Heart right ventricle (tissue), 16 donors: ENCODE measurements at regions not wholly inside any gene's neighbourhood (a gene's known extent, or its start where the extent isn't known, plus 50 kb on each side); places are given as distances from the start of the nearest gene placed in this dataset.

Experiments
- ATAC-seq, 8 donors: fragments of 200-7000 bp; cut with Tn5 transposase; one replicate each; pipeline ENCODE4 v1.9.1; 2020; ENCODE audit warnings: mild to moderate bottlenecking in 8 of 8, moderate library complexity in 8 of 8, moderate number of reproducible peaks in 1 of 8
- DNase-seq, 2 donors: peaks; one replicate each; pipeline ENCODE4 v3.0.0-alpha.2; 2020
- H3K27ac ChIP-seq, 10 donors: fragments of 200-600 bp; sonication (generic) in 2 of 10; one replicate each; pipeline versions ENCODE4 v1.5.0 to v1.8.0; 2020 to 2022; ENCODE audit warnings: mild to moderate bottlenecking in 3 of 10
- H3K27me3 ChIP-seq, 7 donors: fragments of 200-600 bp; one replicate each; pipeline ENCODE4 v1.8.0; 2021 to 2022; ENCODE audit warnings: mild to moderate bottlenecking in 2 of 7
- H3K36me3 ChIP-seq, 9 donors: fragments of 200-600 bp; sonication (generic) in 1 of 9; one replicate each; pipeline versions ENCODE4 v1.5.0 to v1.8.0; 2020 to 2022; ENCODE audit warnings: mild to moderate bottlenecking in 2 of 9
- H3K4me1 ChIP-seq, 9 donors: fragments of 200-600 bp; sonication (generic) in 1 of 9; one replicate each; pipeline versions ENCODE4 v1.5.0 to v1.8.0; 2020 to 2022; ENCODE audit warnings: mild to moderate bottlenecking in 4 of 9
- H3K4me3 ChIP-seq, 10 donors: fragments of 200-600 bp; sonication (generic) in 2 of 10; one replicate each; pipeline versions ENCODE4 v1.5.0 to v1.8.0; 2020 to 2022; ENCODE audit warnings: mild to moderate bottlenecking in 7 of 10, moderate library complexity in 2 of 10
- H3K9me3 ChIP-seq, 11 donors: fragments of 200-600 bp in 10 of 11; sonication (generic) in 2 of 11; one replicate each; pipeline versions ENCODE4 v1.5.0 to v1.8.0; 2013 to 2022; ENCODE audit warnings: mild to moderate bottlenecking in 2 of 11, control low read depth in 1 of 11, moderate library complexity in 1 of 11
- CTCF ChIP-seq, 9 donors: fragments of 200-600 bp; sonication (generic) in 2 of 9; IDR thresholded peaks; one replicate each; pipeline versions ENCODE4 v1.5.0 to v1.8.0; 2021 to 2022; ENCODE audit warnings: antibody characterized with exemption in 9 of 9, mild to moderate bottlenecking in 5 of 9, moderate library complexity in 1 of 9
- WGBS, 2 donors: extraction: QIAGEN DNeasy Blood & Tissue Kit; methylation state at CpG; one replicate each; pipeline ENCODE4 v1.1.7; 2013; ENCODE audit warnings: inconsistent platforms in 1 of 2; 5-methylcytosine and 5-hydroxymethylcytosine counted together
- intact Hi-C, 10 donors: fragments of 100-400 bp; cut with DNase I; formaldehyde crosslinking; loops; one replicate each; pipeline versions ENCODE4 v1.11.1 to v1.14.2; 2022
- donor health status: Arrhythmogenic right ventricular cardiomyopathy.
- donor health status: ischemic (EF 13 %, LVEDD 7.1; RV severe dilation, severe dysfunction).
- donor health status: healthy with polysubstance abuse.
- donor health status: DM: no; HTN: yes; CAD: no.
- donor health status: DM: no; HTN: no; CAD: no.
- donor health status: ischemic (EF 25% LVEDD 6.9; RV normal size, moderate dysfunction).
- donor health status: ischemic (EF 25% LVEDD 5.7; RV mildly dilated, moderate dysfunction).
- donor health status: healthy.
- donor health status: DM: yes; HTN: yes; CAD: no.
- donor health status: Ischemic cardiomyopathy.
- donor health status: ischemic (EF 35%, LVEDD 5.7; RV mildly dilated, moderate dysfunction).
- donor health status: nonischemic (EF 11% LVEDD 7.7; RV severe dilation, severe dysfunction).
- donor health status: DM: yes; HTN: yes; CAD: no.
- donor health status: PGD.
- donor health status: ischemic (EF 29% LVEDD 5.4; RV normal size, mild dysfunction).
- donor health status: nonischemic (EF 23%, LVEDD 6.1; RV moderate dilation, normal function).

DNA sequence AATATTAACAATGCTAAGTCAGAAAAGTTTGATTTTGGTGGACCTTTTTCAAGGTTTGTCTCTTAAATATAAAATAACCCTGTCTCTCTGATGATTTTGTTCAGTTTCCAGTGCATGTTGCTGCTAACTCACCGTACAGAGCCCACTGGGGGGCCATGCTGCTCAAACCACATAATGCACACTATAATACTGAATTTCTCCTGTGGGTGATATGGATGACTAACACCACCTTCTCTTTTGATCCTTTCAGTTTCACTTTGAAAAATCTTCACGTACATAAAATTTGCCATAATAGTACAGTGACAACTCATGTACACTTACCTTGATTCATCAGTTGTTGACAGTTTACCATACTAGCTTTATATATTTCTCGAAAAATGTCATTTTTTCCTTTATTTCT lies 506.6 kb upstream of the MAN1A1 start:
- no peaks in the 10 kb centered on the region for H3K4me1 ChIP-seq
- no peak for TF ChIP-seq CTCF (IDR thresholded peaks at IDR 0.05)
- no peak for DNase-seq
- H3K27me3 ChIP-seq = no peaks in the 10 kb centered on the region
- H3K27ac ChIP-seq = no peak overlapping the region
- no peaks in the 10 kb centered on the region for H3K36me3 ChIP-seq
- intact Hi-C loops = no loop called here
- no peak for ATAC-seq
- H3K9me3 ChIP-seq = no peaks in the 10 kb centered on the region
- 81 to 85% methylated on average over 3 of the region's 3 CpGs for WGBS, 2 donors
- no peak overlapping the region for H3K4me3 ChIP-seq

GRCh38 chr6:119848696-119849095 lies 499.1 kb upstream of the MAN1A1 start:
- Histone ChIP-seq H3K4me3 (no peak overlapping the region), H3K4me1 (no peaks in the 10 kb centered on the region), H3K36me3 (no peaks in the 10 kb centered on the region), H3K27me3 (no peaks in the 10 kb centered on the region), H3K27ac (no peak overlapping the region), H3K9me3 (no peaks in the 10 kb centered on the region)
- 69 to 77% methylated on average over 2 of the region's 2 CpGs for WGBS, 2 donors
- DNase-seq (no peak), ATAC-seq (no peak)
- TF ChIP-seq CTCF (IDR thresholded peaks at IDR 0.05) = no peak
- intact Hi-C loops = no loop called here

GRCh38 chr6:119845161-119845560 lies 495.6 kb upstream of the MAN1A1 start:
- Histone ChIP-seq H3K27me3 (no peaks in the 10 kb centered on the region), H3K9me3 (peaks cover 0 to 21% (median 4%) of the 10 kb centered on the region in 11 donors), H3K27ac (no peak overlapping the region), H3K4me3 (no peak overlapping the region), H3K36me3 (no peaks in the 10 kb centered on the region), H3K4me1 (no peaks in the 10 kb centered on the region)
- intact Hi-C loops = no loop called here
- no peak for ATAC-seq
- WGBS, 2 donors = 55 to 57% methylated on average over 1 of the region's 1 CpG
- no peak for TF ChIP-seq CTCF (IDR thresholded peaks at IDR 0.05)
- DNase-seq = no peak

DNA sequence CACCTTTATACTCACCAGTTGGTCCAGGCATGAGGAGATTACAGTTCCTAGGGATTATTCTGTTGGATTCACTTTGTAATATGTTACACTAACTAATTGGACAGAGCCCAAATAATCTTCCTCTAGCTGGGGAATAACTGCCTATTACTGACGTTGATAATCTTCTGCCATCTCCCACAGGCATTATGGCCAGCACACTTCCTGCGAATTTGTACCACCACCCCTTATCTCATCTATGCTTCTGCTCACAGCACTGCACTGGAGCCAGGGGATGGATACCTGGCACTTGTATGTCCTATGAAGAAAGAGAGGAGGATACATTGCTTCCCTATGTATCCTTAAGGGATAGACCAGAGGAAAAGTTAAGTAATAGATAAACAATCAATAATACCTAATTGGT lies 494.8 kb upstream of the MAN1A1 start:
- Histone ChIP-seq H3K4me1 (no peaks in the 10 kb centered on the region), H3K4me3 (no peak overlapping the region), H3K27me3 (no peaks in the 10 kb centered on the region), H3K9me3 (peaks cover 0 to 24% (median 5%) of the 10 kb centered on the region in 11 donors), H3K27ac (no peak overlapping the region), H3K36me3 (no peaks in the 10 kb centered on the region)
- intact Hi-C loops = no loop called here
- ATAC-seq = no peak
- no peak for TF ChIP-seq CTCF (IDR thresholded peaks at IDR 0.05)
- 16 to 31% methylated on average over 2 of the region's 2 CpGs for WGBS, 2 donors
- no peak for DNase-seq

DNA sequence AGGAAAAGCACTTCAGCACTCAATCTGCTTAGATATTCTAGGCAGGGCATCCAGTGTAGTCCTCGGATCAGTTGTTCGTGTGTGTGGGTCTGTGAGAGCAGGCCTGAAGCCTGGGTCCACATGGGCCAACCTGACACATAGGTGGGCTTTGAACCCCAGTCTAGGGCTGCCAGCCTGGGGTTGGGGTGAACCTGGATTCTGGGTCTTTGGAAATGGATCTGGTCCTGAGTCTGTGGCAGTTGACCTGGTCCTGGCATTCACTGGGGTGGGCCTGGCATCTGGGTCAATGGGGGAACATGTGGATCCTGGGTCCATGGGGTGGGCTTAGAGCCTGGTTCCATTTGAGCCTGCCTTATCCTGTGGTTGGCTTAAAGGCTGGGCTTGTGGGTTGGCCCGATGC lies 492.6 kb upstream of the MAN1A1 start:
- intact Hi-C loops = no loop called here
- no peak overlapping the region for H3K27ac ChIP-seq
- H3K9me3 ChIP-seq = peaks cover 0 to 24% (median 5%) of the 10 kb centered on the region in 11 donors
- H3K36me3 ChIP-seq = no peaks in the 10 kb centered on the region
- DNase-seq = no peak
- WGBS, 2 donors = 61 to 94% methylated on average over 3 of the region's 3 CpGs
- no peak for TF ChIP-seq CTCF (IDR thresholded peaks at IDR 0.05)
- H3K4me1 ChIP-seq = no peaks in the 10 kb centered on the region
- ATAC-seq = no peak
- no peaks in the 10 kb centered on the region for H3K27me3 ChIP-seq
- H3K4me3 ChIP-seq = no peak overlapping the region
